CD14-positive monocyte (primary cell): ENCODE measurements at regions not wholly inside any gene's neighbourhood (a gene's known extent, or its start where the extent isn't known, plus 50 kb on each side); places are given as distances from the start of the nearest gene placed in this dataset.

ENCODE experiments used
- DNase-seq, 3 donors: peaks; one replicate each; pipeline ENCODE4 v3.0.0-alpha.2; 2011 to 2022
- H2AFZ ChIP-seq: 2 replicates; pipeline ENCODE4 v1.6.0; 2012; ENCODE audit warnings: mild to moderate bottlenecking, low read depth, low read length, inconsistent platforms; ENCODE audit not compliant: insufficient read depth, poor library complexity, severe bottlenecking
- H3K27ac ChIP-seq, 2 donors: 1 replicate in 1 of 2; 2 replicates in 1 of 2; pipeline ENCODE4 v1.5.1; 2012 to 2013; ENCODE audit warnings: low read length in 2 of 2, control low read depth in 1 of 2, inconsistent platforms in 1 of 2, low read depth in 1 of 2, mild to moderate bottlenecking in 1 of 2
- H3K27me3 ChIP-seq, 2 donors: one replicate each; pipeline versions ENCODE4 v1.6.0 to v1.6.1; 2011 to 2013; ENCODE audit warnings: low read length in 2 of 2; ENCODE audit not compliant: control insufficient read depth in 2 of 2, insufficient read depth in 2 of 2
- H3K36me3 ChIP-seq, 2 donors: replicated peaks in 1 of 2; 1 replicate in 1 of 2; 2 replicates in 1 of 2; pipeline versions ENCODE4 v1.5.1 to v1.6.1; 2012 to 2013; ENCODE audit warnings: low read length in 2 of 2, control low read depth in 1 of 2, inconsistent platforms in 1 of 2, mild to moderate bottlenecking in 1 of 2; ENCODE audit not compliant: insufficient read depth in 2 of 2, control insufficient read depth in 1 of 2
- H3K4me1 ChIP-seq, 2 donors: 1 replicate in 1 of 2; 2 replicates in 1 of 2; pipeline versions ENCODE4 v1.5.1 to v1.6.1; 2012 to 2013; ENCODE audit warnings: low read length in 2 of 2, control low read depth in 1 of 2, inconsistent platforms in 1 of 2, mild to moderate bottlenecking in 1 of 2, moderate library complexity in 1 of 2; ENCODE audit not compliant: insufficient read depth in 2 of 2, control insufficient read depth in 1 of 2
- H3K4me2 ChIP-seq: replicated peaks from 2 replicates; pipeline ENCODE3; 2012; ENCODE audit warnings: low read length, moderate library complexity, mild to moderate bottlenecking; ENCODE audit not compliant: poor library complexity, severe bottlenecking; ENCODE audit errors: extremely low read depth
- H3K4me3 ChIP-seq, 3 experiments: fragments of 200-600 bp in 1 of 3; sonication (generic) in 1 of 3; replicated peaks in 1 of 3; 1 replicate in 2 of 3; 2 replicates in 1 of 3; pipeline ENCODE4 v1.5.1; 2011 to 2013; ENCODE audit warnings: low read length in 3 of 3, mild to moderate bottlenecking in 3 of 3, control low read depth in 2 of 3, low read depth in 2 of 3, inconsistent platforms in 1 of 3, moderate library complexity in 1 of 3
- H3K79me2 ChIP-seq: 2 replicates; pipeline ENCODE4 v1.6.0; 2012; ENCODE audit warnings: mild to moderate bottlenecking, control low read depth, inconsistent platforms, low read length, moderate library complexity; ENCODE audit not compliant: insufficient read depth
- H3K9ac ChIP-seq: 2 replicates; pipeline ENCODE4 v1.6.0; 2017; ENCODE audit warnings: low read length, mild to moderate bottlenecking; ENCODE audit not compliant: insufficient read depth, poor library complexity, severe bottlenecking
- H3K9me3 ChIP-seq, 2 donors: replicated peaks in 1 of 2; 1 replicate in 1 of 2; 2 replicates in 1 of 2; pipeline versions ENCODE4 v1.5.1 to v1.6.1; 2012 to 2013; ENCODE audit warnings: low read length in 2 of 2, control low read depth in 1 of 2; ENCODE audit not compliant: control insufficient read depth in 1 of 2, insufficient read depth in 1 of 2
- H4K20me1 ChIP-seq: 2 replicates; pipeline ENCODE4 v1.6.0; 2012; ENCODE audit warnings: mild to moderate bottlenecking, low read length, control low read depth, moderate library complexity; ENCODE audit not compliant: insufficient read depth
- H3K27ac Mint-ChIP-seq, 7 donors: one replicate each; pipeline ENCODE4 v1.8.0; 2020; ENCODE audit warnings: mild to moderate bottlenecking in 7 of 7, mixed read lengths in 7 of 7, moderate library complexity in 6 of 7, inconsistent platforms in 2 of 7
- H3K27me3 Mint-ChIP-seq, 3 donors: one replicate each; pipeline ENCODE4 v1.8.0; 2021 to 2022; ENCODE audit warnings: low read depth in 3 of 3, mild to moderate bottlenecking in 3 of 3, mixed read lengths in 3 of 3, moderate library complexity in 3 of 3, inconsistent platforms in 1 of 3
- H3K36me3 Mint-ChIP-seq, 2 donors: one replicate each; pipeline ENCODE4 v1.8.0; 2020; ENCODE audit warnings: mixed read lengths in 2 of 2, inconsistent platforms in 1 of 2, mild to moderate bottlenecking in 1 of 2
- H3K4me1 Mint-ChIP-seq: one replicate; pipeline ENCODE4 v1.8.0; 2020; ENCODE audit warnings: mild to moderate bottlenecking, mixed read lengths
- H3K4me3 Mint-ChIP-seq, 2 donors: one replicate each; pipeline ENCODE4 v1.8.0; 2020; ENCODE audit warnings: mild to moderate bottlenecking in 2 of 2, mixed read lengths in 2 of 2, moderate library complexity in 1 of 2
- H3K9me3 Mint-ChIP-seq, 7 donors: one replicate each; pipeline ENCODE4 v1.8.0; 2020 to 2022; ENCODE audit warnings: mixed read lengths in 7 of 7, mild to moderate bottlenecking in 6 of 7, moderate library complexity in 6 of 7, inconsistent platforms in 2 of 7
- CTCF ChIP-seq: fragments of 200-600 bp; IDR thresholded peaks from one replicate; pipeline ENCODE4 v1.8.0; 2022; ENCODE audit warnings: antibody characterized with exemption, mild to moderate bottlenecking
- WGBS: methylation state at CpG from one replicate; pipeline ENCODE4 v1.1.5; 2013; ENCODE audit warnings: missing lambda C conversion rate; ENCODE audit not compliant: insufficient coverage; 5-methylcytosine and 5-hydroxymethylcytosine counted together
- intact Hi-C, 2 donors: fragments of 100-400 bp; cut with micrococcal nuclease; formaldehyde crosslinking; loops; one replicate each; pipeline versions ENCODE4 v1.15.0 to v1.15.1; 2023

- H3K4me2 ChIP-seq = peak overlapping the region; percentile 37
- TF ChIP-seq CTCF = no peak
- no peaks in the 10 kb centered on the region for H3K79me2 ChIP-seq
- 0% methylated on average over 2 of the region's 5 CpGs for WGBS
- intact Hi-C loops = loop anchor here (5.0 to 10.0 kb wide), 3 partner anchors 34 to 113 kb away; no protein-coding TSS in a partner anchor
- H3K4me3 ChIP-seq = peak overlapping the region in 1 of 3 experiments; percentile 28
- H3K27me3 ChIP-seq = no peaks in the 10 kb centered on the region
- H3K27ac ChIP-seq = peak overlapping the region in 1 of 2 donors; percentile 84
- no peaks in the 10 kb centered on the region for H3K36me3 ChIP-seq
- peaks cover 28% of the 10 kb centered on the region for H3K4me1 Mint-ChIP-seq
- H3K9me3 Mint-ChIP-seq = peaks cover 0 to 2% (median 0%) of the 10 kb centered on the region in 7 donors
- no peak overlapping the region for H3K9ac ChIP-seq
- H2AFZ ChIP-seq = no peak overlapping the region
- DNase-seq = peak; percentile 79 to 90 (median 84)
- no peaks in the 10 kb centered on the region for H3K9me3 ChIP-seq
- peaks cover 2 to 5% (median 3%) of the 10 kb centered on the region in 3 donors for H3K27me3 Mint-ChIP-seq
- H3K27ac Mint-ChIP-seq = peak overlapping the region; percentile 88 to 98 (median 94)
- H3K4me1 ChIP-seq = peaks cover 27 to 33% of the 10 kb centered on the region in 2 donors
- H3K4me3 Mint-ChIP-seq = peak overlapping the region in 1 of 2 donors; percentile 46
- H3K36me3 Mint-ChIP-seq = no peaks in the 10 kb centered on the region
- no peaks in the 10 kb centered on the region for H4K20me1 ChIP-seq
Measured at GRCh38 chr18:10401521-10401920, 52.9 kb upstream of the APCDD1 start.

GRCh38 chr18:10401930-10402329 lies 52.5 kb upstream of the APCDD1 start:
- H3K36me3 ChIP-seq = no peaks in the 10 kb centered on the region
- peaks cover 0 to 2% (median 0%) of the 10 kb centered on the region in 7 donors for H3K9me3 Mint-ChIP-seq
- H3K27me3 ChIP-seq = no peaks in the 10 kb centered on the region
- no peaks in the 10 kb centered on the region for H4K20me1 ChIP-seq
- TF ChIP-seq CTCF = no peak
- no peak overlapping the region for H2AFZ ChIP-seq
- intact Hi-C loops = loop anchor here (5.0 to 10.0 kb wide), 3 partner anchors 35 to 113 kb away; no protein-coding TSS in a partner anchor
- H3K27ac Mint-ChIP-seq = peak overlapping the region; percentile 70 to 98 (median 89)
- H3K9ac ChIP-seq = no peak overlapping the region
- peak overlapping the region; percentile 30 to 84 for H3K27ac ChIP-seq
- whole genome bisulfite sequencing = 94% methylated on average over 3 of the region's 6 CpGs
- peaks cover 2 to 5% (median 3%) of the 10 kb centered on the region in 3 donors for H3K27me3 Mint-ChIP-seq
- H3K9me3 ChIP-seq = no peaks in the 10 kb centered on the region
- H3K4me1 ChIP-seq = peaks cover 27 to 33% of the 10 kb centered on the region in 2 donors
- DNase-seq = no peak
- H3K4me3 Mint-ChIP-seq = peak overlapping the region in 1 of 2 donors; percentile 46
- peak overlapping the region in 1 of 3 experiments; percentile 28 for H3K4me3 ChIP-seq
- H3K36me3 Mint-ChIP-seq = no peaks in the 10 kb centered on the region
- H3K79me2 ChIP-seq = no peaks in the 10 kb centered on the region
- peaks cover 28% of the 10 kb centered on the region for H3K4me1 Mint-ChIP-seq
- peak overlapping the region; percentile 27 for H3K4me2 ChIP-seq
